ENCODE measurements at regions not wholly inside any gene's neighbourhood (a gene's known extent, or its start where the extent isn't known, plus 50 kb on each side); places are given as distances from the start of the nearest gene placed in this dataset.

GRCh38 chrX:21126661-21127060 is 247.6 kb upstream of the CNKSR2 start:
- DNase-seq (ENCODE audit: low read depth): no peak

- DNase-seq (ENCODE audit: low read depth): no peak
These were observed 242.9 kb upstream of the CNKSR2 start for GRCh38 chrX:21131346-21131745.

DNA sequence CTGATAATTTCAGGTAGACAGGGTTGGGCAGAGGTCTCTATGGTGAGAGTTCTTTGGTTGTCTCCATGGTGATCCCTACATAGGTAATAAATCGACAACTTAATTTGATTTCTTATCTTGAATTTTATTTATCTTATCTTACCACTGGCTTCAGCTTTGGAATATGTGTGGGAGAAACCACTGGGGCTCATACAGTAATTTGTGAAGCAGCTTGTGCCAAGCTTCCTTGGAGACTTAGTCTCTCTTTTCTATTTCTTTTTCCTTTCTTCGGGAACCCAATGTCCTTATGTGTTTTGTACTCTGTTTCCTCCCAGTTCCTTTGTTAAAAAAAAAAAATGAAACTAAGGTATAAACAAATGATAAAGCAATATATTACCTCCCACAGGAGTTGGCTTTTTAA is 242.4 kb upstream of the CNKSR2 start:
- DNase-seq (ENCODE audit: low read depth): no peak

- DNase-seq (ENCODE audit: low read depth): peak; percentile 13
These were observed 241.4 kb upstream of the CNKSR2 start for GRCh38 chrX:21132686-21133393.

- DNase-seq (ENCODE audit: low read depth): no peak
These were observed 224.0 kb upstream of the CNKSR2 start for GRCh38 chrX:21150208-21150607.

GRCh38 chrX:21151051-21151450 is 223.2 kb upstream of the CNKSR2 start:
- DNase-seq (ENCODE audit: low read depth): no peak

GRCh38 chrX:21153033-21153432 is 221.2 kb upstream of the CNKSR2 start:
- DNase-seq (ENCODE audit: low read depth): no peak

GRCh38 chrX:21153503-21153902 is 220.7 kb upstream of the CNKSR2 start:
- DNase-seq (ENCODE audit: low read depth): no peak

DNA sequence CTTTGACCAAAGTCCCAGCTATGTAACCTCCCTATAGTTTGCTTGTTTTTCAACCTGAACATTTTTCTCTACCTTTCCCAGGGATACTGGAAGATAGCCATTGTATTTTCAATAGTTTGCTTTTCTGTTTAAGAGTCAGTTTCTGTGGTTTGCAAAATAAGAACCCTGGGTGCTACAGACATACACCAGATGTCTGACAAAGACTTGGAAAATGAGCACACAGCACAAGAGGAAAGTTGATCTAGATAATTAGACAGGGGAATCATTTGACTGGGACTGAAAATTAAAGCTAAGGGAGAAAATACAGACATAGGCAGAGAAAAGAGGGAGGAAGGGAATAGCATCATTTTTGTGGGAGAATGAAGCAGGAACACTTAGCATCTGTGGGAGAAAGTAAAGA is 218.3 kb upstream of the CNKSR2 start:
- no peak for DNase-seq (ENCODE audit: low read depth)

- no peak for DNase-seq (ENCODE audit: low read depth)
These were observed 217.6 kb upstream of the CNKSR2 start for GRCh38 chrX:21156632-21157031.

DNA sequence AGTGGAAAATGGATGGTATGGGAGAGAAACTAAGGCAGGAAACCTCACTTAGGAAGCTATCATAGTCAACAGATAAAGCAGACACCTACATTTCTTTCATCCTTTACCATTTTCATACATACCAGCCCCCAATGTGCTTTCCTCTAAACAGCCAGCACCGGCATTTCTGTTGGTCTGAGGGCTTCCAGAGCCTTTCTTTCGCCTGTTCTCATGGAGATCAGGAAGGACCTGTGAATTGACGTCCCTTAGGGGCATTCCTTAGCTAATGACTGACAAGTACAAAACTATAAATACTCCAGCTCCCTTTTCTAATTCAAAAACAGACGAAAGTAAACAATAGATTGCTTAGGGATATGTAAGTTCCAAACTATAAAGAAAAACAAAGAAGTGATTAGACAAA is 215.5 kb upstream of the CNKSR2 start:
- DNase-seq (ENCODE audit: low read depth): no peak

DNA sequence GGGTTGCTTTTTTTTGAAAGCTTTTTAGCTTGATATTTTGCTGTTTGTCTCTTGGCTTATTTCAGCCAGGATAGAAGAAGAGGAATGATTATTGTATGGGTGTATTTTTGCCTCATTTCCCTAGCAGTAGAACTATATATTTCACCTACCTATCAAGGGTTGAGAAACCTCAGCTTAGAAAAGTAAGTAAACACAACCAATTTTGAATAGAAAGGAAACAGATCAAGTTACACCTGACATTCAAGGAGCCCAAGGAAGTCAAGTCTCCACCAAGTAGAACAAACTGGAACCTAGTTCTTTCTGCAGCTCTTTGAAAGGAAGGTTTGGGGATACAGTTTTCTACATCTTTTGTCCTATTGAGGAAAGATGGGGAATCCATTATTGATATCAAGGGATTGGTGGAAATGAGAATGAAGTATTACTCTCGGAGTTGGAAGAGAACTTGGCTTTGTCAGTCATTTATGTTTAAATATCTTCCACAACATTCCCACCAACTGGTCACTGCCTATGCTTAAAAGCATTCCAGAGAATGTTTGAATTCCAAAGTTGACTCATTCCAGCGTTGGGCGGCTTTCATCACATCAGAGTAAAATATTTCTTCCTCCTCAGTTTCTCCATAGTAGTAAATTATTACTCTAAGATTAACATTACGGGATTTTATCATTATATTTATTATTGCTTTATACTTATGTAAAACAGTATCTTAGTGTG is 207.8 kb upstream of the CNKSR2 start:
- DNase-seq (ENCODE audit: low read depth): peak; percentile 29

- DNase-seq (ENCODE audit: low read depth): no peak
These were observed 207.2 kb upstream of the CNKSR2 start for GRCh38 chrX:21167011-21167410.

DNA sequence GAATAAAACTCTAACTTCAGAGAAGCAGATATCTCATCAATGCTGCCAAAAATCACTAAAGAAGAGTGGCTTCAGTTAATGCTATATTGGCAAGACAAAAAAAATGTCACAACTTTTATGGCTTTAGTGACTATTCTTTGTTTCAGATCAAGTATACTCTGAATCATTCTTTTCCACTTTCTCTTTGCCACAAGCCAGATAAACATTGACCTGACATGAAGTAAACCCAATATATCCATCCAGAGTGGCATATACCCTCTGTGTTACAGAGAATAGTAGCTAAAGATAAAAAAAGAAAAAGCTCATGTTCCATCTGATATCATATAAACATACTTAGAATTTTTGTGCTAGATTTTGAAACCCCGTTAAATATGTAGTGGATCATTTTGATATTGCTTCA is 206.7 kb upstream of the CNKSR2 start:
- DNase-seq (ENCODE audit: low read depth): no peak

DNA sequence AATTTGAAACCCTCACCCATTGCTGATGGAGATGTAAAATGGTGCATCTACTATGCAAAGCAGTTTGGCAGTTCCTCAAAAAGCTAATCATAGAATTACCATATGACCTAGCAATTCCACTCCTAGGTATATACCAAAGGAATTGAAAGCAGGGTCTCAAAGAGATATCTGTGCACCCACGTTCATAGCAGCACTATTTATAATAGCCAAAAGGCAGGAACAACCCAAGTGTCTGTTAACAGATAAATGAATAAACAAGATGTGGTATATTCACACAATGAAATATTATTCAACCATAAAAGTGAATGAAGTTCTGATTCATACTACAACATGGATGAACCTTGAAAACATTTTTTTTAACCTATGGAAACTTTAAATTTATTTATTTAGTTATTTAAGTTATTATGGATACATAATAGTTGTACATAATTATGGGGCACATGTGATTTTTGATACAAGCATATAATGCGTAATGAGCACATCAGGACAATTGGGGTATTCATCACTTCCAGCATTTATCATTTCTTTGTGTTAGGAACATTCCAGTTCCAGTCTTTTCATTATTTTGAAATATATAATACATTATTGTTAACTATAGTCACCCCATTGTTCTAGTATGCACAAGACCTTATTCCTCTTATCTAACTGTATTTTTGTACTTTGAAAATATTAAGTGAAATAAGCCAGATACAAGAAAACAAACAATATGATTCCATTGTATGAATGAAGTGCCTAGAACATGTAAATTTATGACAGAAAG is 205.6 kb upstream of the CNKSR2 start:
- DNase-seq (ENCODE audit: low read depth): no peak

DNA sequence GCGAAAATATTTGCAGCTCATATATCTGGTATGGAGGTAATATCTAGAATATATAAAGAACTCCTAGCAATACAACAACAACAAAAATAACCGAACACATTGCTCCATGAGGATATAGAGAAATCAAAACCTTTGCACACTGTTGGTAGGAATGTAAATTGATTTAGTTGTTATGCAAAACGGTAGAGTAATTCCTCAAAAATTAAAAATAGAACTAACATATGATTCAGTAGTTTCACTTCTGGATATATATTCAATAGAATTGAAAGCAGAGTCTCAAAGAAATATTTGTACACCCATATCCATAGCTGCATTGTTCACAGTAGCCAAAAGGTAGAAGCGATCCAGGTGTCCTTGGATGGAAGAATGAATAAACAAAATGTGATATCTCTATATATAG is 203.0 kb upstream of the CNKSR2 start:
- no peak for DNase-seq (ENCODE audit: low read depth)

- no peak for DNase-seq (ENCODE audit: low read depth)
These were observed 199.8 kb upstream of the CNKSR2 start for GRCh38 chrX:21174439-21174838.

DNA sequence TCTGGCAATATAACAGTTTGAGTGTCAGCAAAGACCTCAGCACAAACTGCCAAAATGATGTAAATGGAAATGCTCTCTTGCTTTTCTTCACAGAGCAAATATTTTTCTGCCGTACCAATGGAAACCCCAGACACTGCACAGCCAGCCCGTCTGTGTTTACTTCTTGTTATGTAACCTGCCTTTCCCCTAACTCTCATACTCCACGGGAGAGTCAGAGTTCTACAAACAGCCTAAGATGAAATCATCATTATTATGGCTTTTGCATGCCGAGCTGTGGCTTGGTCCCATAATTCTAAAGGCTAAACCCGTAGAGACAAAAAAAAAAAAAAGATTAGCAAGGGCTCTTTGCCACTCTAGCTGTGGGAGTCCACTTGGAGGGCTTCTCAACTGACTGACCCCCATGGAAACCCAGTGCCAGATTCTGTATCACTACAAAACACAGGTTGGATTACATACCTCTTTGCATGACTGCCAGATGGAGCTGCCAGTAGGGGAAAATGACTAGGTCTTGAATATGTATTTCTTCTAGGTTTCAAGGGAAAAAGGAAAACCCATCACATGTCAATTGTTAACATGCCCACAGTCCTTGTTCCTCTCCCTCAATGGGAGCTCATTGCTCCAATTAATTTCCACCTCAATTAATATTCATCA is 197.2 kb upstream of the CNKSR2 start:
- DNase-seq (ENCODE audit: low read depth): no peak

DNA sequence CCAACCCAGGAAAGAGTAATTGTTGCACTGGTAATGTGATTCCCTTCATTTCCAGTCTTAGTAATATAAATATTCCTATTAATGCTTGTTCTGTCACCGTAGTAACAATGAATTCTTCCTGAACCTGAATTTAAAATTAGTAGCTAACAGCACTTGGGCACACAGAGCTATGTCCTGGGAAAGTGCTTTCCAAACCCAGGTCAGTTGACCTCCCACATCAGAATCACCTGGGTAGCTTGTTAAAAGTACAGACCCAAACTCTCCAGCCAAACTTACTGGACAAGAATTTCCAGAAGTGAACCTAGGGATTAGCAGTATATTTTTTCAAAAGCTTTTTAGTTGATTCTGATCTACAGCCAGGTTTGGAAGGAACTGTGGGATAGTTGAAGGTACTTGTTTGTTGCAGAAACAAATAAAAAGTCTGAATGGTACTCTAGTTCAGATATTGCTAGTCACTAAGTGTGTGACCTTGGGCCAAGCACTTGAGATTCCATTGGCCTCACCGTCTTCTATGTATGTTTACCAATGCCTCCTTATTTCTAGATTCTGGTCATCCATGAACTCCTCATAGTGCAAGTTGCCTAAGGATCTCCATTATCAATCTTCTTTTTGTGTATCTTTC is 192.9 kb upstream of the CNKSR2 start:
- no peak for DNase-seq (ENCODE audit: low read depth)

- no peak for DNase-seq (ENCODE audit: low read depth)
These were observed 181.0 kb upstream of the CNKSR2 start for GRCh38 chrX:21193196-21193595.

DNA sequence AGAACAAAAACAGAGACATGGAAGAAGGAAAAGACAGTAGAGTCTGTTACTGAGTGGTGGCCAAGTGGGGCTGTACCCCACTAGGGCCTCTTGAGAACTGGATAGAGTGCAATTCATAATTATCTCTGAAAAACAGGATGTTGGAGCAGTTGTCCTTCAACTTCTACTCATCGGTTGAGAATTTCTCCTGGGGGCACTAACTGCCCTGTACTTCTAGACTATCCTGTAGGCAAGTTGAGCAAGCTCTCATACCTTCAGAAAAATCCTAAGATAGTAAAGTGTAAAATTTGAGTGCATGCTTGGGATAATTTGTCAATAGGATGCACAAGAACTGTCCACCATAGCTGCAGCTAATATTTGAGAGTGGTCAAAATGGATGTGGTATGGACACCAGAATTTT is 179.7 kb upstream of the CNKSR2 start:
- DNase-seq (ENCODE audit: low read depth): no peak

- no peak for DNase-seq (ENCODE audit: low read depth)
These were observed 167.1 kb upstream of the CNKSR2 start for GRCh38 chrX:21207080-21207479.

All from HS-5 (cell line).